ENCODE measurements at regions not wholly inside any gene's neighbourhood (a gene's known extent, or its start where the extent isn't known, plus 50 kb on each side); places are given as distances from the start of the nearest gene placed in this dataset.

DNA sequence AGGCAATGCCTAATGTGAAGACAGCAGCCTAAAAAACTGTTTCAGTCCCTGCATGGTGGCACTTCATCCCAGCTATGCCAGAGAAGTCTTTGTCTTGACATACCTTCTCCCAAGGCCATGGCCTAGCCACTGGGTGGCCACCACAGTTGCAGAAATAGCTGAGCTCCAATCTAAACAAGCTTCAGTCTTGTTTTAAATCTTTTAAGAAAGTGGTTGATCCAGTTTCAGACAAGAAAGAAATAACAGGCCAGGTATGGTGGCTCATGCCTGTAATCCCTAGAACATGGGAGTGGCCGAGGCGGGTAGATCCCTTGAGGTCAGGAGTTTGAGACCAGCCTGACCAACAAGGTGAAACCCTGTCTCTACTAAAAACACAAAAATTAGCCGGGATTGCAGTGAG is 600.0 kb upstream of the PLXNA2 start:
- Histone ChIP-seq H3K27me3 (ENCODE audit: insufficient read depth, low read length, poor library complexity, severe bottlenecking) (no peaks in the 10 kb centered on the region), H3K4me1 (ENCODE audit: insufficient read depth, low read length, poor library complexity, severe bottlenecking) (no peaks in the 10 kb centered on the region), H3F3A (ENCODE audit: low read depth) (no peaks in the 10 kb centered on the region), H3K36me3 (ENCODE audit: insufficient read depth, low read length) (no peaks in the 10 kb centered on the region), H3K4me3 (ENCODE audit: low read length, poor library complexity, severe bottlenecking) (no peak overlapping the region), H3K4me2 (ENCODE audit: low read depth, low read length, poor library complexity, severe bottlenecking) (no peak overlapping the region), H3K9me2 (replicated peaks; ENCODE audit: low read depth, low read length) (no peaks in the 10 kb centered on the region), H2AFZ (ENCODE audit: low read length) (no peak overlapping the region), H3K9me3 (ENCODE audit: insufficient read depth, low read depth, low read length) (no peaks in the 10 kb centered on the region), H3K9ac (ENCODE audit: low read depth, low read length, poor library complexity, severe bottlenecking) (no peak overlapping the region), H3K79me2 (ENCODE audit: insufficient read depth, low read length) (no peaks in the 10 kb centered on the region), H4K20me1 (ENCODE audit: insufficient read depth, low read length, poor library complexity, severe bottlenecking) (no peaks in the 10 kb centered on the region)
- TF ChIP-seq EZH2phosphoT487 (IDR thresholded peaks at IDR 0.05; ENCODE audit: borderline replicate concordance) (no peak), CTCF (conservative IDR thresholded peaks at IDR 0.05; ENCODE audit: low read length) (no peak)

DNA sequence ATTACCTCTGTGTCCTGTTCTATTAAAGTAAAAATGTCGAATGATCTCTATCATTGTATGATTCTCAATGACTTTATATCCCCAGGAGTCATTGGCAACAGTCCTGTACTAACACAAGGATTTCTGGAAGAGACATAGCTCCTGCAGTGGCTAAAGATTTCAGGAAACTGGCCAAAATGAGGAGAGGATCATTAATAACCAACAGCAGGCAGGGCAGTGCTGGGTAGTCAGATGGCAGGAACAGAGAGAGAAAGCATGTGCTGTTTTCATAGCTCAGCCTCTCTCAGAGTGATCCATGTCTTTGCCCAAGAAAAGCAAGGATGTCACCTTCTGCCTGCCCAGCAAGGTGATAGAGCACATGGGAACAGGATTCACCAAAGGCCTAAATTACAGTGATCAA is 604.7 kb upstream of the PLXNA2 start:
- Histone ChIP-seq H3K4me2 (ENCODE audit: low read depth, low read length, poor library complexity, severe bottlenecking) (no peak overlapping the region), H3K4me3 (ENCODE audit: low read length, poor library complexity, severe bottlenecking) (no peak overlapping the region)

DNA sequence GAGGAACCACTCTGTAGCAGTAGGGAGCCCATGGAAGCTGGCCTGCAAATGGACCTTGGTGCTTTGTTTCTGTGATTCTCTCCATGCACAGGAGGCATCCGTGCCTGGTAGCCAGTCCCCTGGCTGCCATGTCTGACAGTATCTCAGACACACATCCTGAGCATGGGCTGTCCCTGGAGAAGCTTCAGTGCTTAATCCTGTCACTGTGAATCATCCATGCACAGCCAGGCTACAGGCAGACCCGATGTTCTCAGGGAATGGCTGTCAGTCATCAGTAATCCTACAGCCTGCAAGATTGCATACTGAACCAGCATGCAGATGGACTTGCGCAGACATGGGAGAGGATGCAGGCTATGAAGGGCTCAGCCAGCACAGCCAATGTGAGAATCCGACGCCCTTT is 606.3 kb upstream of the PLXNA2 start:
- H3K9ac ChIP-seq (ENCODE audit: low read depth, low read length, poor library complexity, severe bottlenecking), result no peak overlapping the region
- no peaks in the 10 kb centered on the region for H3K4me1 ChIP-seq (ENCODE audit: insufficient read depth, low read length, poor library complexity, severe bottlenecking)
- no peaks in the 10 kb centered on the region for H3K9me2 ChIP-seq (replicated peaks; ENCODE audit: low read depth, low read length)
- no peak overlapping the region for H2AFZ ChIP-seq (ENCODE audit: low read length)
- H3K9me3 ChIP-seq (ENCODE audit: insufficient read depth, low read depth, low read length), result no peaks in the 10 kb centered on the region
- H3K27me3 ChIP-seq (ENCODE audit: insufficient read depth, low read length, poor library complexity, severe bottlenecking), result no peaks in the 10 kb centered on the region
- no peaks in the 10 kb centered on the region for H3F3A ChIP-seq (ENCODE audit: low read depth)
- H3K4me2 ChIP-seq (ENCODE audit: low read depth, low read length, poor library complexity, severe bottlenecking), result no peak overlapping the region
- TF ChIP-seq CTCF (conservative IDR thresholded peaks at IDR 0.05; ENCODE audit: low read length) (no peak), EZH2phosphoT487 (IDR thresholded peaks at IDR 0.05; ENCODE audit: borderline replicate concordance) (no peak)
- no peaks in the 10 kb centered on the region for H3K79me2 ChIP-seq (ENCODE audit: insufficient read depth, low read length)
- no peak overlapping the region for H3K4me3 ChIP-seq (ENCODE audit: low read length, poor library complexity, severe bottlenecking)
- no peaks in the 10 kb centered on the region for H3K36me3 ChIP-seq (ENCODE audit: insufficient read depth, low read length)
- no peaks in the 10 kb centered on the region for H4K20me1 ChIP-seq (ENCODE audit: insufficient read depth, low read length, poor library complexity, severe bottlenecking)

More for the DNA sequence above, 604.7 kb upstream of the PLXNA2 start:
- TF ChIP-seq CTCF (conservative IDR thresholded peaks at IDR 0.05; ENCODE audit: low read length), result no peak
- TF ChIP-seq EZH2phosphoT487 (IDR thresholded peaks at IDR 0.05; ENCODE audit: borderline replicate concordance), result no peak
- H3K27me3 ChIP-seq (ENCODE audit: insufficient read depth, low read length, poor library complexity, severe bottlenecking), result no peaks in the 10 kb centered on the region
- no peak overlapping the region for H3K9ac ChIP-seq (ENCODE audit: low read depth, low read length, poor library complexity, severe bottlenecking)
- H3F3A ChIP-seq (ENCODE audit: low read depth), result no peaks in the 10 kb centered on the region
- no peak overlapping the region for H2AFZ ChIP-seq (ENCODE audit: low read length)
- H3K4me1 ChIP-seq (ENCODE audit: insufficient read depth, low read length, poor library complexity, severe bottlenecking), result no peaks in the 10 kb centered on the region
- H3K9me3 ChIP-seq (ENCODE audit: insufficient read depth, low read depth, low read length), result no peaks in the 10 kb centered on the region
- no peaks in the 10 kb centered on the region for H3K9me2 ChIP-seq (replicated peaks; ENCODE audit: low read depth, low read length)
- no peaks in the 10 kb centered on the region for H3K79me2 ChIP-seq (ENCODE audit: insufficient read depth, low read length)
- no peaks in the 10 kb centered on the region for H3K36me3 ChIP-seq (ENCODE audit: insufficient read depth, low read length)
- no peaks in the 10 kb centered on the region for H4K20me1 ChIP-seq (ENCODE audit: insufficient read depth, low read length, poor library complexity, severe bottlenecking)

Measured in Loucy (cell line).